ENCODE measurements at regions not wholly inside any gene's neighbourhood (a gene's known extent, or its start where the extent isn't known, plus 50 kb on each side); places are given as distances from the start of the nearest gene placed in this dataset.

GRCh38 chr5:68475476-68475983 lies 260.0 kb downstream of the PIK3R1 start:
- no peak for TF ChIP-seq EZH2 (IDR thresholded peaks at IDR 0.05)
- no peak for TF ChIP-seq POLR2AphosphoS5 (IDR thresholded peaks at IDR 0.05; ENCODE audit: borderline replicate concordance, low read depth, low read length)
